K562 (cell line): ENCODE measurements at regions not wholly inside any gene's neighbourhood (a gene's known extent, or its start where the extent isn't known, plus 50 kb on each side); places are given as distances from the start of the nearest gene placed in this dataset.

ENCODE experiments used
- CREB1 ChIP-seq, 2 experiments: sonication (generic) in 1 of 2; formaldehyde crosslinking in 1 of 2; IDR thresholded peaks; 2 replicates each; pipeline versions ENCODE4 v1.6.1 to v1.8.0; 2012 to 2022; ENCODE audit warnings: inconsistent platforms in 1 of 2, mild to moderate bottlenecking in 1 of 2, missing genetic modification reagents in 1 of 2, moderate library complexity in 1 of 2
- ESRRA ChIP-seq: fragments of 450-650 bp; IDR thresholded peaks from 2 replicates; pipeline ENCODE4 v1.6.1; 2014; ENCODE audit warnings: low read depth, mild to moderate bottlenecking, moderate library complexity, borderline replicate concordance
- HDAC1 ChIP-seq, 2 experiments: fragments of 450-650 bp; IDR thresholded peaks; 2 replicates each; pipeline ENCODE4 v1.6.1; 2016 to 2017; ENCODE audit warnings: inconsistent platforms in 1 of 2, mild to moderate bottlenecking in 1 of 2, moderate library complexity in 1 of 2
- MECOM ChIP-seq: fragments of 250-450 bp; sonication (Bioruptor Pico); IDR thresholded peaks from 2 replicates; pipeline ENCODE4 v1.8.0; 2022; ENCODE audit warnings: inconsistent platforms
- MEF2A ChIP-seq: IDR thresholded peaks from 2 replicates; pipeline ENCODE4 v1.6.1; 2011; ENCODE audit warnings: low read depth, mild to moderate bottlenecking, low read length, moderate library complexity; ENCODE audit not compliant: control insufficient read depth
- NFE2 ChIP-seq: IDR thresholded peaks from 2 replicates; pipeline ENCODE4 v1.6.1; 2014; ENCODE audit warnings: antibody characterized with exemption, low read depth
- SMARCB1 ChIP-seq: IDR thresholded peaks from 2 replicates; pipeline ENCODE4 v1.6.1; 2011; ENCODE audit warnings: improper control_type of control experiment, low read depth; ENCODE audit not compliant: insufficient read length
- TF ChIP-seq, protein P1 (sequence below), 2 experiments: IDR thresholded peaks in 1 of 2; conservative IDR thresholded peaks in 1 of 2; 2 replicates each; pipeline ENCODE4 v1.6.1; 2016; ENCODE audit warnings: low read depth in 2 of 2, mild to moderate bottlenecking in 1 of 2, missing compliant biosample characterization in 1 of 2, missing genetic modification characterization in 1 of 2, moderate library complexity in 1 of 2
- TF ChIP-seq, protein P2 (sequence below): sonication (generic); formaldehyde crosslinking; IDR thresholded peaks from 2 replicates; pipeline ENCODE4 v1.9.0; 2022; ENCODE audit warnings: mild to moderate bottlenecking, missing genetic modification reagents
- TF ChIP-seq, protein P3 (sequence below), 2 experiments: fragments of 450-650 bp; formaldehyde crosslinking in 1 of 2; IDR thresholded peaks; 2 replicates each; pipeline versions ENCODE4 v1.4.0 to v1.6.1; 2014 to 2020; ENCODE audit warnings: mild to moderate bottlenecking in 2 of 2, borderline replicate concordance in 1 of 2, low read depth in 1 of 2
- TF ChIP-seq, protein P4 (sequence below), 3 experiments: fragments of 200-800 bp in 1 of 3; fragments of 250-450 bp in 1 of 3; fragments of 450-650 bp in 1 of 3; sonication (Bioruptor Pico) in 1 of 3; sonication (Bioruptor generic) in 1 of 3; formaldehyde crosslinking in 1 of 3; IDR thresholded peaks; 2 replicates each; pipeline versions ENCODE4 v1.6.1 to v1.8.0; 2016 to 2022; ENCODE audit warnings: mild to moderate bottlenecking in 2 of 3, missing genetic modification characterization in 2 of 3, missing compliant biosample characterization in 1 of 3, moderate library complexity in 1 of 3

DNA sequence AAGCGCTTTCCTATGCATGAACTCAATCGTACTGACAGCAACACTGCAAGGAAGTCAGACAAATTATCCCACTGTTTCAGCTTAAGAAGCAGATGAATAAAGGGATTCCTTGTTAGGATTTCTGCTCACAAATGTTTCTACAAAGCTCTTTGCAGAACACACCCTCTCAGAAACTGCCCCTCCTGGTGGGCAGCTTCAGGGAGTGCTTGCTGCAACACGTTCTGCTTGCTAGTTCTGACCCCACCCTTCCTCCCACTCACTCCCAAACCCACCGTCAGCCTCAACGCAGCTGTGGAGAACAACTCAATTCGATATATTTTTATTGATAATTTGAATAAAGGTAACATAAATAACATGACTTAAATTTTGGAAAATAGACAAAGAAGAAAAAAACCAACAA is 250.8 kb upstream of the PRDM1 start (continued):
- TF ChIP-seq, protein P1, sequence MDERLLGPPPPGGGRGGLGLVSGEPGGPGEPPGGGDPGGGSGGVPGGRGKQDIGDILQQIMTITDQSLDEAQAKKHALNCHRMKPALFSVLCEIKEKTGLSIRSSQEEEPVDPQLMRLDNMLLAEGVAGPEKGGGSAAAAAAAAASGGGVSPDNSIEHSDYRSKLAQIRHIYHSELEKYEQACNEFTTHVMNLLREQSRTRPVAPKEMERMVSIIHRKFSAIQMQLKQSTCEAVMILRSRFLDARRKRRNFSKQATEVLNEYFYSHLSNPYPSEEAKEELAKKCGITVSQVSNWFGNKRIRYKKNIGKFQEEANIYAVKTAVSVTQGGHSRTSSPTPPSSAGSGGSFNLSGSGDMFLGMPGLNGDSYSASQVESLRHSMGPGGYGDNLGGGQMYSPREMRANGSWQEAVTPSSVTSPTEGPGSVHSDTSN (CRISPR knock-in tag; IDR thresholded peaks at IDR 0.05; ENCODE audit: low read depth): no peak
- TF ChIP-seq, protein P1 (tag; conservative IDR thresholded peaks at IDR 0.05; ENCODE audit: low read depth): no peak
- TF ChIP-seq HDAC1 (IDR thresholded peaks at IDR 0.05): no peak
- TF ChIP-seq, protein P2, sequence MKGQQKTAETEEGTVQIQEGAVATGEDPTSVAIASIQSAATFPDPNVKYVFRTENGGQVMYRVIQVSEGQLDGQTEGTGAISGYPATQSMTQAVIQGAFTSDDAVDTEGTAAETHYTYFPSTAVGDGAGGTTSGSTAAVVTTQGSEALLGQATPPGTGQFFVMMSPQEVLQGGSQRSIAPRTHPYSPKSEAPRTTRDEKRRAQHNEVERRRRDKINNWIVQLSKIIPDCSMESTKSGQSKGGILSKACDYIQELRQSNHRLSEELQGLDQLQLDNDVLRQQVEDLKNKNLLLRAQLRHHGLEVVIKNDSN (CRISPR knock-in tag): no peak
- TF ChIP-seq NFE2: peak; percentile 16; the same call in 1 of the 2 replicates
- no peak for TF ChIP-seq ESRRA
- no peak for TF ChIP-seq MEF2A
- no peak for TF ChIP-seq CREB1 (IDR thresholded peaks at IDR 0.05)
- no peak for TF ChIP-seq CREB1 (CRISPR knock-in tag; IDR thresholded peaks at IDR 0.05)
- TF ChIP-seq MECOM: no peak
- TF ChIP-seq, protein P3, sequence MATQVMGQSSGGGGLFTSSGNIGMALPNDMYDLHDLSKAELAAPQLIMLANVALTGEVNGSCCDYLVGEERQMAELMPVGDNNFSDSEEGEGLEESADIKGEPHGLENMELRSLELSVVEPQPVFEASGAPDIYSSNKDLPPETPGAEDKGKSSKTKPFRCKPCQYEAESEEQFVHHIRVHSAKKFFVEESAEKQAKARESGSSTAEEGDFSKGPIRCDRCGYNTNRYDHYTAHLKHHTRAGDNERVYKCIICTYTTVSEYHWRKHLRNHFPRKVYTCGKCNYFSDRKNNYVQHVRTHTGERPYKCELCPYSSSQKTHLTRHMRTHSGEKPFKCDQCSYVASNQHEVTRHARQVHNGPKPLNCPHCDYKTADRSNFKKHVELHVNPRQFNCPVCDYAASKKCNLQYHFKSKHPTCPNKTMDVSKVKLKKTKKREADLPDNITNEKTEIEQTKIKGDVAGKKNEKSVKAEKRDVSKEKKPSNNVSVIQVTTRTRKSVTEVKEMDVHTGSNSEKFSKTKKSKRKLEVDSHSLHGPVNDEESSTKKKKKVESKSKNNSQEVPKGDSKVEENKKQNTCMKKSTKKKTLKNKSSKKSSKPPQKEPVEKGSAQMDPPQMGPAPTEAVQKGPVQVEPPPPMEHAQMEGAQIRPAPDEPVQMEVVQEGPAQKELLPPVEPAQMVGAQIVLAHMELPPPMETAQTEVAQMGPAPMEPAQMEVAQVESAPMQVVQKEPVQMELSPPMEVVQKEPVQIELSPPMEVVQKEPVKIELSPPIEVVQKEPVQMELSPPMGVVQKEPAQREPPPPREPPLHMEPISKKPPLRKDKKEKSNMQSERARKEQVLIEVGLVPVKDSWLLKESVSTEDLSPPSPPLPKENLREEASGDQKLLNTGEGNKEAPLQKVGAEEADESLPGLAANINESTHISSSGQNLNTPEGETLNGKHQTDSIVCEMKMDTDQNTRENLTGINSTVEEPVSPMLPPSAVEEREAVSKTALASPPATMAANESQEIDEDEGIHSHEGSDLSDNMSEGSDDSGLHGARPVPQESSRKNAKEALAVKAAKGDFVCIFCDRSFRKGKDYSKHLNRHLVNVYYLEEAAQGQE (IDR thresholded peaks at IDR 0.05; ENCODE audit: borderline replicate concordance): peak; percentile 86
- TF ChIP-seq, protein P3 (CRISPR knock-in tag; IDR thresholded peaks at IDR 0.05; ENCODE audit: low read depth): no peak
- no peak for TF ChIP-seq SMARCB1
- TF ChIP-seq, protein P4, sequence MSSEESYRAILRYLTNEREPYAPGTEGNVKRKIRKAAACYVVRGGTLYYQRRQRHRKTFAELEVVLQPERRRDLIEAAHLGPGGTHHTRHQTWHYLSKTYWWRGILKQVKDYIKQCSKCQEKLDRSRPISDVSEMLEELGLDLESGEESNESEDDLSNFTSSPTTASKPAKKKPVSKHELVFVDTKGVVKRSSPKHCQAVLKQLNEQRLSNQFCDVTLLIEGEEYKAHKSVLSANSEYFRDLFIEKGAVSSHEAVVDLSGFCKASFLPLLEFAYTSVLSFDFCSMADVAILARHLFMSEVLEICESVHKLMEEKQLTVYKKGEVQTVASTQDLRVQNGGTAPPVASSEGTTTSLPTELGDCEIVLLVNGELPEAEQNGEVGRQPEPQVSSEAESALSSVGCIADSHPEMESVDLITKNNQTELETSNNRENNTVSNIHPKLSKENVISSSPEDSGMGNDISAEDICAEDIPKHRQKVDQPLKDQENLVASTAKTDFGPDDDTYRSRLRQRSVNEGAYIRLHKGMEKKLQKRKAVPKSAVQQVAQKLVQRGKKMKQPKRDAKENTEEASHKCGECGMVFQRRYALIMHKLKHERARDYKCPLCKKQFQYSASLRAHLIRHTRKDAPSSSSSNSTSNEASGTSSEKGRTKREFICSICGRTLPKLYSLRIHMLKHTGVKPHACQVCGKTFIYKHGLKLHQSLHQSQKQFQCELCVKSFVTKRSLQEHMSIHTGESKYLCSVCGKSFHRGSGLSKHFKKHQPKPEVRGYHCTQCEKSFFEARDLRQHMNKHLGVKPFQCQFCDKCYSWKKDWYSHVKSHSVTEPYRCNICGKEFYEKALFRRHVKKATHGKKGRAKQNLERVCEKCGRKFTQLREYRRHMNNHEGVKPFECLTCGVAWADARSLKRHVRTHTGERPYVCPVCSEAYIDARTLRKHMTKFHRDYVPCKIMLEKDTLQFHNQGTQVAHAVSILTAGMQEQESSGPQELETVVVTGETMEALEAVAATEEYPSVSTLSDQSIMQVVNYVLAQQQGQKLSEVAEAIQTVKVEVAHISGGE (CRISPR knock-in tag; IDR thresholded peaks at IDR 0.05): no peak
